ENCODE measurements at regions not wholly inside any gene's neighbourhood (a gene's known extent, or its start where the extent isn't known, plus 50 kb on each side); places are given as distances from the start of the nearest gene placed in this dataset.

GRCh38 chr7:42688056-42688371, 223.9 kb downstream of the C7orf25 start:
- H3K4ac ChIP-seq (ENCODE audit: low read depth, low read length) = no peak overlapping the region
- no peak overlapping the region for H4K8ac ChIP-seq (replicated peaks; ENCODE audit: insufficient read length, low read depth, low read length)
- H3K79me2 ChIP-seq (ENCODE audit: insufficient read depth, low read length) = no peaks in the 10 kb centered on the region
- Mint-ChIP-seq H3K9me3 (peaks cover 0 to 2% of the 10 kb centered on the region in 2 experiments; a peak in 2 of 5 replicates), H3K4me3 (no peak overlapping the region), H3K27me3 (ENCODE audit: low read depth) (peaks cover 39% of the 10 kb centered on the region), H3K36me3 (ENCODE audit: insufficient read depth in 1 of 3, low read depth in 3 of 3) (peaks cover 0 to 6% (median 0%) of the 10 kb centered on the region in 3 experiments; a peak in 3 of 7 replicates), H3K4me1 (peaks cover 51 to 57% of the 10 kb centered on the region in 2 experiments), H3K27ac (no peak overlapping the region)
- H3K23me2 ChIP-seq (ENCODE audit: insufficient read length, low read depth, low read length, poor library complexity, severe bottlenecking) = no peaks in the 10 kb centered on the region
- H3K18ac ChIP-seq (ENCODE audit: insufficient read length, low read depth, low read length) = no peak overlapping the region
- H2AK5ac ChIP-seq (ENCODE audit: insufficient read length, low read length) = no peak overlapping the region
- no peak overlapping the region for H4K91ac ChIP-seq (ENCODE audit: insufficient read length, low read depth, low read length)
- DNase-seq = no peak
- H3K27me3 ChIP-seq (ENCODE audit: insufficient read depth, low read length) = peaks cover 3% of the 10 kb centered on the region; the same call in 1 of the 2 replicates
- H3K79me1 ChIP-seq (ENCODE audit: insufficient read depth, low read depth, low read length, poor library complexity, severe bottlenecking) = no peaks in the 10 kb centered on the region
- H3K27ac ChIP-seq (ENCODE audit: insufficient read length, low read depth, low read length) = no peak overlapping the region
- no peak overlapping the region for H3K23ac ChIP-seq (ENCODE audit: insufficient read length, low read depth, low read length)
- no peak overlapping the region for H3K9ac ChIP-seq (ENCODE audit: extremely low read depth, insufficient read length, low read length)
- no peak overlapping the region for H2BK120ac ChIP-seq (ENCODE audit: low read depth, low read length, poor library complexity, severe bottlenecking)
- H3K14ac ChIP-seq (ENCODE audit: insufficient read depth, low read length) = no peak overlapping the region
- no peak overlapping the region for H3T11ph ChIP-seq (ENCODE audit: low read length)
- no CpG with 5 or more reads among the region's 2 CpGs for WGBS (ENCODE audit: extremely low coverage, insufficient read length, low lambda C conversion rate)
- H2BK20ac ChIP-seq (ENCODE audit: low read depth, low read length, poor library complexity, severe bottlenecking) = no peak overlapping the region
- no peaks in the 10 kb centered on the region for H4K20me1 ChIP-seq (ENCODE audit: control insufficient read depth, insufficient read depth, insufficient read length)
- H2BK15ac ChIP-seq (ENCODE audit: low read depth, low read length) = no peak overlapping the region
- no peaks in the 10 kb centered on the region for H3K9me3 ChIP-seq (ENCODE audit: control insufficient read depth, low read depth, low read length)
- no peak overlapping the region for H4K5ac ChIP-seq (ENCODE audit: insufficient read length, low read depth, low read length)
- no peak overlapping the region for H2AFZ ChIP-seq (ENCODE audit: low read length)
- H2BK12ac ChIP-seq (ENCODE audit: insufficient read length, low read depth, low read length) = no peak overlapping the region
- H3K56ac ChIP-seq (ENCODE audit: insufficient read length, low read depth, low read length) = no peak overlapping the region
- no peak overlapping the region for H2BK5ac ChIP-seq (ENCODE audit: insufficient read length, low read length)
- H3K4me2 ChIP-seq (ENCODE audit: insufficient read depth, insufficient read length, low read length) = no peak overlapping the region
- no peak for TF ChIP-seq CTCF (conservative IDR thresholded peaks at IDR 0.05)
- H3K4me1 ChIP-seq (ENCODE audit: insufficient read depth, low read length) = peaks cover 15% of the 10 kb centered on the region; the same call in 1 of the 2 replicates
